NCI-H2029 (cell line): ENCODE measurements at regions not wholly inside any gene's neighbourhood (a gene's known extent, or its start where the extent isn't known, plus 50 kb on each side); places are given as distances from the start of the nearest gene placed in this dataset.
"Not testable (repeated sequence)": the region's sequence is repeated elsewhere in the genome, so short reads cannot be mapped to it uniquely, and the experiment has no call there.

Experiments used
- DNase-seq: peaks from one replicate; lab custom pipeline; 2025; lab: John Stamatoyannopoulos, UW

DNA sequence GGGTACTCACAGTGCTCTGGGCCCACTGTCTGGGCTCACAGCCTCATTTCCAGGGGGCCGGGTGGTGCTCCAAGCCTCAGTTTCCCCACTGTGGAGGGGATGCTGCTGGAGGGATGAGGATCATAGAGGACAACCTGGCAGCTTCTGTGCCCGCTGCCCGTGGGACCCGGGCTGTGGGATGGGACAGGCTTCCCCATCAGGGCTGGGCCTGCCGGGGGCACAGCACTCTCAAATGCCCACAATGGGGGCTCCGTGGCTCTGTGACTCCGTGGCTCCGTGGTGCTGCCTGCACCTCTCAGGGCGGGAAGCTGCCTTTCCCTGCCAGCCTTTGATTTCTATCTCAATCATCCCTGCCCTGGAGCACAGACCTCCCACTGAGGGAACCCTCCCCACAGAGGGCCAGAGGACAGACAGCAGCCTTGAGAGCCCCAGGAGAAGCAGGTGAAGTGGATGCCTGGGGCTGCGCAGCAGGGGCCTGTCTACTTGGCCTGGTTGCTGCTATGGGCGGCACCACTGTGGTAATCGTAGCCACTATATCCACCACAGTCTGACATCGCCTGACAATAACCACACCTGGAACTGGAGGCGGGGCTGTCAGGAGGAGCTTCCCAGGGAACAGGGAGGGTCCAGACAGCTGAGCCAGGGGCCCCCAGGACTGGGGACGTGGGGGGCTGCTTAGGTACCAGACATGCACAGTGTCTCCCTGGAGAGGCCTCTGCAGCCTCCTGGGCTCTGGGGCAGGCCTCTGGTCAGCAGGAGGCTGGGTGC lies 375.9 kb downstream of the TMEM121 start:
- DNase-seq, result no peak

DNA sequence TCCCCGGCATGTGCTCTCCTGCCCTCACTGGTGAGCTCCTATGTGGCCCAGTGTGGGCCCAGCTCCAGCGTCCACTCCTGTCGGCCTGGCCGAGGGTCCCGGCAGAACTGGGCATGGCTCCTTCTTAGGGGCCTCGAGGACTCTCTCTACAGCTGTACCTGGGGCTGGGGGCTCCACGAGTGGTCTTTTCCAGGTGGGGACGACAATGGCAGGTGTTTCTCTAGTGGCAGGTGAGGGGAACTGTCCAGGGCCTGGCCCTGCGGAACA lies 376.4 kb downstream of the TMEM121 start:
- DNase-seq, result not testable (repeated sequence)

DNA sequence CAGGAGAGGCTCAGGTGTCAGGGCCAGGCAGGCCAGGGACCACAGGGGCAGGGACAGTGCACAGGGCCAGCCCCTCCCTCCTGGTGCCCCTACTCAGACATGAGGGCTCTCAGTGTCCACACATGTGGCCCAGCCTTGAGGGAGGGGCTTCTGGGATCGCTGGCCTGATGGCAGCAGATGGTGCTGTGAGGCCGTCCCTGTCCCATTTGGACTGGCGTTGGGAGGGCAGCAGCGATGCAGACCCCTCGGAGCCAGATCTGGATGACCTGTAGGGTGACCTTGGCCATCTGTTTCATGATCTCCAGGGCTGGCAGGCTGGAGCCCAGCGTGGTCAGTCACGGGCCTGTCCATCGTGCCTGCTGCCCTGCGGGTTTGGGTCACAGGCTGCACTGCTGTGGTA lies 377.6 kb downstream of the TMEM121 start:
- DNase-seq, result no peak

DNA sequence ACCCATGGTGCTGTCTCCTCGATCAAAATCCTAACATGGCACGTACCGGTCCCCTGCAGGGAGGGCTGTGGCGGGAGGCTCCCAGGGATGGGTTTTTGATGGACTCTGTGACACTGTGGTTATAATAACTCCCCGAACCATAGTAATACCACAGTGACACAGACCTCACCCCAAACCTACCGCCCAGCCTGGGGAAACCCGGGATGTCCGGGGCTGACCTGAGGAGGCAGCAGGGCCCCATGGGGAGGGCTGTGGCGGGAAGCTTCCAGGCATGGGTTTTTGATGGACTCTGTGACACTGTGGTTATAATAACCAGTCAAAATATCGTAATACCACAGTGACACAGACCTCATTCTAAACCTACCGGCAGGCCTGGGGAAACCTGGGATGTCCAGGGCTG lies 378.0 kb downstream of the TMEM121 start:
- DNase-seq, result no peak

DNA sequence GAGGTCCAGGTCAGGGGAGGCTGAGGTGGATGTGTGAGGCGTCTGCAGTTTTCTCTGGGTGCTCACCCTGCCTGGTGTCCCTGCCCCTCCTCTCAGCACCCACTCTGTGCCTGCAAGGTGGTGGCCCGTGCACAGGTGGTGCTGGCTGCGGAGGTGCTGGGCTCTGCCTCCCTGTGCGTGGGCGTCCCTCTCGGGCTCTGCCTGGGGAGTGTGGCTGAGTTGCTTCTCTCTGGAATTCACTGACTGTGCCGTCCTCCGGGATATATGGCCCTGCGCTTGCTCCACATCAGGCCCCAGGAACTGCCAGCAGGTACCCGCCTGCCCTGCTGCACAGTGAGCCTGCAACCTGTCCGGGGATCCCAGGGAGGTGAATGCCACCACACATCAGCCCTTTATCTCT lies 379.1 kb downstream of the TMEM121 start:
- DNase-seq, result no peak

DNA sequence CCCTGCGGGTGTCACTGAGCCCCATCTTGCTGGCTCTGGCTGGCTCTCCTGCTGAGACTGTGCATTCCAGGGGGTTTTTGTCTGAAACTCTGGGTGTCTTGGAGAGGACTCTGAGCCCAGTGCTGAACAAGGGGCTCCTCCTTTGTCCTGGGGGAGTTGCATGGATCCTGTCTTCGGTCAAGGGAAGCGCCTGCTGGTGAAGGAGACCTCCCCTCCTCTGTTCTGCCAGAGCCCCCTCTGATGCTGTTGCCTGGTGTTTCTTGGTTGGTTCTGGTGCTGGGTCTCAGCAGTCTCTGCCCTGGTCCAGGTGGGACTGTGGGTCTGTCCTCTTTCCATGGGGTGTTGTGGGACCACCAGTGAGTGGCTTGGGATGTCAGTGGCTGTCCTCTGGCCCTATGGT lies 380.9 kb downstream of the TMEM121 start:
- DNase-seq, result no peak

DNA sequence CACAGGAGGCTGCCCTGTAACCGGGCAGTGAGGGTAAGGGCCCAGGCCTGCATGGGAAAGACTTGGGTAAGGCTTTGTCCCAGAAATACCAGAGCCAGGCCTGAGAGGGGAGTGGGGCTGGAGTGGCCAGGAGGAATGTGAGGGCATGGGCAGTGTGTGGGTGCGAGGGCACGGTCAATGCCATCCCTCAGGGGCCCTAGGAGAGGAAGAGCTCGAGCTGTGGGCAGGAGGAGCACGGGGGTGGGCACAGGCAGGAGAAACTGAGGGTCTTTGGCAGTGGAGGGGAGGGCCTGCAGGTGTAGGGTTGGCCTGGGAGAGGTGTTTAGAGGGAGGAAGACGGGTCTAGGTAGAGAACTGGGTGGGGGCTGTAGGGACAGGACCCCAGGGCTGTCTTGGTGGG lies 381.6 kb downstream of the TMEM121 start:
- no peak for DNase-seq

DNA sequence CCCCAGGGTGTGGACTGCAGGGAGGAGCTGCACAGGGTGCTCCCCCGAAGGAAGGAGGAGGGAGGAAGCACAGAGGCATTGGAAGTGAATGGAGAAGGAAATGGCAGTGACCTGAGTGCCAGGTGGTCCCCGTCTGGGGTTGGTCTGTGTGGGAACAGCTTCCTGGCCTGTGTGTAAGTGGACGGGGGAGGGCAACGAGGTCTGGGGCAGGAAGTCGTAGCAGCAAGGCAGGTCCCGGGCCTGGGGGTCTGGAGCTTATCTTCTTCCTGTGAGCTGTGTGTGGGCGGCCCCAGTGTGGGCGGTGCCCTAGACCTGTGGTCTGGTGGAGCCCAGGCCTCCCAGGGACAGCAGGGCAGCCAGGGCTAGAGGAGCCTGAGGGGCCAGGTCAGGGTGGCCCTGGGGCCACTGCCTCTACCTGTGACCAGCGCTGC lies 382.1 kb downstream of the TMEM121 start:
- no peak for DNase-seq

DNA sequence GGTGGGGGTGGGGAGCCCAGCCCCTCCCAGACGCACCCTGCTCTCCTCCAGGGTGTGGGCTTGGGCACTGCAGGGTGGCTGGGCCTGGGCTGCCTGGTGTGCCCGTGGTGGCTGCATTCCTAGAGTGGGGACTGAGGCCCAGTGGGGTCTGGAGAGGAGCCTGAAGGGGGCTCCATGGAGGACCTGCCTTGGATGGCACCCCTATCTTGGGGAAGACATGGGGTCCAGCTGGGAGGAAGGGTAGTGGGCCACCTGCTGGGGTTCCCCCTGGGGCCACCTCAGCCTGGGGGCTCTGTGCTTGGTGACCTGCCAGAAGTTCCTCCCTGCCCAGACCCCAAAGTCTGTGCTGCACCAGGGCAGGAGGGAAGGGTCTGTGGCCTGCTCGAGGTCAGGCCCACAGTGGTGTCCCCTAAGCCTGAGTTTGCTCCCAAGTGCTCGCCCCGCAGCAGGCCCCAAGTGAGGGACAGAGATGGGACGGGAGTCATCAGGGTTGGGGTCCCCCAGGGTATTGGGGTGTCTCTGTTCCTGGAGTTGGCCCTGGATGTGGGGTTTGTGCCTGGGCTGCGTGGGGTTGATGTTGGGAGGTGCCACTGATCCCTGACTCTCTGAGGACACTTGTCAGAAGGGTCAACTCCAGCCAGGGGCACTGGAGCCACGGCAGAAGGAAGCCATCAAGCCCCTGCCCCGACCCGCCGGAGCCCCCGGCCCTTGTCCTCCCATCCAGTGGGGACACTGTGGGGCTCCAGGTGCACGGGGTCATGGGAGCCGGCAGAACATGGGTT lies 382.9 kb downstream of the TMEM121 start:
- DNase-seq, result no peak

DNA sequence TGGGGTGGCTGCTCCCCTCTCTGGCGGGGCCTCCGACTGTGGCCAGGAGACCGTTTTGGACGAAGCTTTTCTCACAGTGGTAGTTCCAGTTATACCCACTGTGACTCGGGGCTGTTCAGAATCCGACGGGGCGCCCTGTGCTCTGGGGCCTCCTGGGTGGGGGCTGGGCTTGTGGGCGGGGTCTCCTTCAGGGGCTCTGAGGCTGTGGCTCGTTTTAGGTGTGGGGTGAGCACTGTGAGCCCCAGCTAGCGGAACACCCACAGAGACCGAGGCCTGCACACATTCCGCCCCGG lies 383.4 kb downstream of the TMEM121 start:
- not testable (repeated sequence) for DNase-seq

DNA sequence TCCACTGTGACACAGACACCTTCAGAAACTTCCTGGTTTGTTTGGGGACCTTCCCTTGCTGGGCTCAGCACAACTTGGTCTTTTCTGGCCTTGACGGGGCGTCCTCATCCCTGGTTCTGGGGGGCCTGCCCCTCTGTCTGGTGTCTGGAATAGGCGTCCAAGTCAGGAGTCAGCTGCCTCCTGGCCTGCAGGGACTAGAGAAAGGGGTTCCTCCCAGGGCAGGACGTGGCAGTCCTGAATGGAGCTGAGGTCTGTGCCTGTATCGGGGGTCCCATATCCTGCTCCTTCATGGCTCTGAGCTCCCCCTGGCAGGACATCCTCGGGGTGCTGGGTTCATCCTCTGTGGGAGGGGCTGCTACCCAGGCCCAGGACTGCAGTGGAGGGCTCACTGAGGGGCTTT lies 384.0 kb downstream of the TMEM121 start:
- DNase-seq, result no peak

DNA sequence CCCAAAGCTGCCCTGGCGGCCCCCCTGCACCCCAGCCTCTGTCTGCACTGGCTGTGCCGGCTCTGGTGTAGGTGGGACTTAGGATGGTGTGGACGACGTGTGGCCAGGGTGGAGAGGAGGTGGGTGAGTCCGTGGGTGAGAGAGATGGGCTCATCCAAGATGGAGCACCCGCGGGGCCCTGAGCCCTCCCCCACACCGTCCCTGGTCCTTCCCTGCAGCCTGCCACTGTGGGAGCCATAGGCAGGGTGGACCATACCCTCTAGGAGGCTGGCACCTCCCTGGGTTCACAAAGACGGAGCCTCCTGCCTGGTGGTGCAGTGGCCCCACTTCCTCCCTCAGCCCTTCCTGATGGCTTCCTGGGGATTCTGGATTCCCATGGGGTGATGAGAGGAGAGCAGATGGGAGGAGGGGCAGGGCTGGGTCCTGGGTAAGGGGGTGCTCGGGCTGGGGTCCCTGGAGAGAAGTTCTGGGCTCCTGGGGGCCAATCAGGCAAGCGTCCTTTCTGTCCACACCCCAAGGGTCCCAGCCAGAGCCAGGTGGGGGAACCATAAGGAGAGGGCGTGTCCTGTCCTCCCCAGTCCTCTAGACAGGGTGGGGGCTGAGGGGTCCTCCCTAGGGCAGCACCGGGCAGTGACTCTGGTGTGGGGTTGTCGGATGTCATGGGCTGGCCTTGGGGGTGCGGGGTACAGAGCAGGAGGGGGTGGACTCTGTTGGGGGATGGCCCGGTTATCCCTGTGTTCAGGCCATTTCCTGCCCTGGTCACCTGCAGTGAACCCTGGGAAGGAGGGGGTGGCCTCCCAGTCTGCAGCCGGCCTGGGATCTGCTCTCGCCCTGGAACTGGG lies 384.8 kb downstream of the TMEM121 start:
- DNase-seq, result no peak

DNA sequence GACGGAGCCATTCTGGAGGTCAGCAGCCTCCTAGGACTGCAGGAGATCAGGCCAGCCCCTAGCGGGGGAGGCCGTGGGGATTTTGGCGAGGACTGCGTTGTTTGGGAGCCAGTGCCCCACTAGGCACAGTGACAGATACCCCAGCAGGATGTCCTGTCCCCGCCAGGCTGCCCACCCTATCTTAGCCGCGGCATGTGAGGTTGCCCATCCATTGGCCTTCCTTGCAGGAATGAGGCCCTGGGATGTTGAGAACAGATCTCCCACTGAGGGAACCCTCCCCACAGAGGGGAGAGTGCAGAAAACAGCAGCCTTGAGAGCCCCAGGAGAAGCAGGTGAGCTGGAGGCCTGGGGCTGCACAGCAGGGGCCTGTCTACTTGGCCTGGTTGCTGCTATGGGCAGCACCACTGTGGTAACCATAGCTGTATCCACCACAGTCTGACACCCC lies 385.5 kb downstream of the TMEM121 start:
- DNase-seq, result not testable (repeated sequence)

DNA sequence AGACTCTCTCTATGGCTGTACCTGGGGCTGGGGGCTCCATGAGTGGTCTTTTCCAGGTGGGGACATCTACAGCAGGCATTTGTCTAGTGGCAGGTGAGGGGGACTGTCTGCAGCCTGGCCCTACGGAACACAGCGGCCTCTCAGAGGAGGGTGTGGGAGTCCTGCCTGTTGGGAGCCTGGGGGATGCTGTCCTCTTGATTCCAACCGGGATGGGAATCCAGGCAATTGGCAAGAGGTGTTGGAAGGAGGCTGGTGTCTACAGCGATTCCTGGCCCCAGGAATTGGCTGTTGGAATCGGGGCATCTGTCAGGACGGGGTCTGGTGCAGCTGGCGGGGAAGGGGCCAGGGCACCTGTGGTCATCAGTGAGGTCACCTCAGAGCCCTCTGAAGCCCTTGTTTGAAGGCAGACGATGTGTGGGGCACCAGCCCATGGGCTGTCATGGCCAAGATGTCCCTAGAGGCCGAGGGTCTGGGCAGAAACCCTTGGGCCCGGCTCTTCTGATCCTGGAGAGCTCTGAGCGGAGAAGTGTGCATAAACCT lies 386.3 kb downstream of the TMEM121 start:
- no peak for DNase-seq

DNA sequence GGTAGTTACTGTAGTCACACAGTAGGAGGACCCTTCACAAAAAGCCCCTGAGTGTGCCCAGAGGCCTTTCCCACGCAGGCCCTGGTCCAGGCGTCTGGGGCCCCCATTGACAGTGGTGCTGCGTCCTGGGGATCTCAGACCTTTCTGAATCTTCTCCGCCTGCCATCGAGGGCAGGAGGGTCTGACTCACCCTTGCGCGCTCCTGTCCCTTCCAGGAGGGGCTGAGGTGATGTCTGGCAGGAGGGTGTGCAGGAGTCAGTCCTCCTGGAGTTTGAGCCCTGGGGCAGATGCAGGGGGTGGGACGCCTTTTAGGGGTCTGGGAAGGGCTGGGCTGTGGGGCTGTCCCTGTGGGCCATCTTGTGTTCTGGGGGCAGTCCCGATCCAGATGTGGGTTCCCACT lies 386.8 kb downstream of the TMEM121 start:
- no peak for DNase-seq

DNA sequence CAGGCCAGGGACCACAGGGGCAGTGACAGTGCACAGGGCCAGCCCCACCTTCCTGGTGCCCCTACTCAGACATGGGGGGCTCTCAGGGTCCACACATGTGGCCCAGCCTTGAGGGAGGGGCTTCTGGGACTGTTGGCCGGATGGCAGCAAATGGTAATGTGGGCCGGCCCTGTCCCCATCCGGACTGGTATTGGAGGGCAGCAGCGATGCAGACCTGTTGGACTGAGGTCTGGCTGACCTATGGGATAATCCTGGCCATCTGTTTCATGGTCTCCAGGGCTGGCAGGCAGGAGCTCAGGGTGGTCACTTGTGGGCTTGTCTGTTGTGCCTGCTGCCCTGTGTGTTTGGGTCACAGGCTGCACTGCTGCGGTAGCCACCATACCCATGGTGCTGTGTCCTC lies 387.5 kb downstream of the TMEM121 start:
- no peak for DNase-seq

DNA sequence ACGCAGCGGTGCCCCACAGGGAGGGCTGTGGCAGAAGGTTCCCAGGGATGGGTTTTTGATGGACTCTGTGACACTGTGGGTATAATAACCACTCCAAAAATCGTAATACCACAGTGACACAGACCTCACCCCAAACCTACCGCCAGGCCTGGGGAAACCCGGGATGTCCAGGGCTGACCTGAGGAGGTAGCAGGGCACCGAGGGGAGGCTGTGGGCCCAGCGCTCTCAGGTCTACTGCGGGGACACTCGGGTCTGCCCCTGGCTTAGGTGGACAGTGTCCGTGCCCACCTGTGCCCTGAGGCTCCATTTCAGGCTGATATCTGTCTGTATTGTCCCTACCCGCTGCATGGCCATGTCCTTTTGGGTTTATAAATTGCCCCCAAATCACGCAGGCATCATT lies 387.9 kb downstream of the TMEM121 start:
- DNase-seq, result not testable (repeated sequence)

DNA sequence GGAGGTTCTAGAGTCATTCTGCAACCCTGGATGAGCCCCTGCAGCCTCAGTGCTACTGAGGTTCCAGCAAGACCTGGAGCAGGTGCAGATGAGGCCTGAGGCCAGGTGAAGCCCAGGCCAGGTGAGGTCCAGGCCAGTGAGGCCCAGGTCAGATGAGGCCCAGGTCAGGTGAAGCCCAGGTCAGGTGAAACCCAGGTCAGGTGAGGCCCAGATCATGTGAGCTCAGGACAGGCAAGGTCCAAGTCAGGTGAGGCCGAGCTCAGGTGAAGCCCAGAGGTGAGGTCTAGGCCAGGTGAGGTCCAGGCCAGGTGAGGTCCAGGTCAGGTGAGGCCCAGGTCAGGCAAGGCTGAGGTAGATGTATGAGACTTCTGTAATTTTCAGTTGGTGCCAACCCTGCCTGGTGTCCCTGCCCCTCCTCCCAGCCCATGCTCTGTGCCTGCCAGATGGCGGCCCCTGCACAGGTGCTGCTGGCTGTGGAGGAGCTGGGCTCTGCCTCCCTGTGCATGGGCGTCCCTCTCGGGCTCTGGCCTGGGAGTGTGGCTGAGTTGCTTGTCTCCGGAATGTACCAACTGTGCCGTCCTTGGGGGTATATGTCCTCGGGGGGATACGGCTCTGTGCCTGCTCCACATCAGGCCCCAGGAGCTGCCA lies 388.5 kb downstream of the TMEM121 start:
- no peak for DNase-seq

DNA sequence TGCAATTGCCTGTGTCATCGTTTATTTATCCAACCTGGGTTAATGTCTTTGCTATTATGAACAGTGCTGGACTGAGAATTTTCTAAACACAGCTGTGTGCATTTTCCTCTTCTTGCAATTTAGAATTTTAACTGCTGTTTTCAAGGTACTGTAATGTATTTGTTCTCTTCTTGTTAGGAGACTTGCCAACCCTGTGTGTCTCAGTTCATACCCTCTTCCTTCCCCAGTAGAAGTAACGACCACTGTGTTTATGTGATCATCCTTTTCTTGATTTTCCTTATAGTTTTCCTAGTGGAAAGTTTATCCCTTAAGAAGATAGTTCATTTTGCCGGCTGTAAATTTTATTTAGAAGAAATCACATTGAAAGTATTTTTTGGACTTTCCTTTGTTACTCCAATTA lies 389.2 kb downstream of the TMEM121 start:
- not testable (repeated sequence) for DNase-seq

DNA sequence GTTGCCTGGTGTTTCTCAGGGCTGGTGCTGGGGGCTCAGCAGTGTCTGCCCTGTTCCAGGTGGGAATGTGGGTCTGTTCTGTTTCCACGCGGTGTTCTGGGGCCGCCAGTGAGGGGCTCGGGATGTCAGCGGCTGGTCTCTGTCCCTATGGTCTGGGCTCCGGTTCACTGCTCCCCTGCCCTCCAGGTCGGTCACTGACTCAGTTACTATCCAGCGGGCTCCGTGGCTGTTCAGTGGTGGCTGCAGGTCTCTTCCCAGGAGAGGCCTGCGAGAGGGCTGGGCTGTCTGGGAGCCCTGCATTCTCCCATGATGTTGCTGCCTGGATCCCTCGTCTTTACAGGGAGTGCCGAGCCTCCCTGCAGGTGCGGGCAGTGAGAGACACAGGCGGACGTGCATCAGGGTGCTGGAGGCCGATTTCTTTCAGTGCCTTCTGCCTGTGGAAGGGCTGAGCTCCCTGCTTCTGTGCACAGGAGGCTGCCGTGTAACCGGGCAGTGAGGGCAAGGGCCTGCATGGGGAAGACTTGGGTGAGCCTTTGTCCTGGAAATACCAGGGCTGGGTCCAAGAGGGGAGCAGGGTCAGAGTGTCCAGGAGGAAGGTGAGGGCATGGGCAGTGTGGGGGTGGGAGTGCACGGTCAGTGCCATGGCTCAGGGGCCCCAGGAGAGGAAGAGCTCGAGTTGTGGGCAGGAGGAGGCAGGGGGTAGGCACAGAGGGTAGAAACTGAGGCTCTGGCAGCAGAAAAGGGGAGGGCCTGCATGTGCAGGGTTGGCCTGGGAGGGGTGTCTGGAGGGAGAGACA lies 391.0 kb downstream of the TMEM121 start:
- not testable (repeated sequence) for DNase-seq

DNA sequence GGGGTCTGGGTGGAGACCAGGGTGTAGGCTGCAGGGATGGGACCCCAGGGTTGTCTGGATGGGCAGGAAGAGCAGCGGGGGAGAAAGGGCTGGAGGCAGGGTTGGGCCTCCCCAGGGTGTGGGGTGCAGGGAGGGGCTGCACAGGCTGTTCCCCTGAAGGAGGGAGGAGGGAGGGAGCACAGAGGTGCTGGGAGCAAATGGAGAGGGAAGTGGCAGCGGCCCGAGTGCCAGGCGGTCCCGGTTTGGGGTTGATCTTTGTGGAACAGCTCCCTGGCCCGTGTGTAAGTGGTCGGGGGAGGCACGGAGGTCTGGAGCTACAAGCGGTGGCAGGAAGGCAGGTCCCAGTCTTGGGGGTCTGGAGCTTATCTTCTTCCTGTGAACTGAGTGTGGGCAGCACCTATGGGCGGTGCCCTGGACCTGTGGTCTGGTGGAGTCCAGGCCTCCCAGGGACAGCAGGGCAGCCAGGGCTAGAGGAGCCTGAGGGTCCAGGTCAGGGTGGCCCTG lies 391.6 kb downstream of the TMEM121 start:
- DNase-seq, result no peak
